ENCODE measurements at regions not wholly inside any gene's neighbourhood (a gene's known extent, or its start where the extent isn't known, plus 50 kb on each side); places are given as distances from the start of the nearest gene placed in this dataset.

DNA sequence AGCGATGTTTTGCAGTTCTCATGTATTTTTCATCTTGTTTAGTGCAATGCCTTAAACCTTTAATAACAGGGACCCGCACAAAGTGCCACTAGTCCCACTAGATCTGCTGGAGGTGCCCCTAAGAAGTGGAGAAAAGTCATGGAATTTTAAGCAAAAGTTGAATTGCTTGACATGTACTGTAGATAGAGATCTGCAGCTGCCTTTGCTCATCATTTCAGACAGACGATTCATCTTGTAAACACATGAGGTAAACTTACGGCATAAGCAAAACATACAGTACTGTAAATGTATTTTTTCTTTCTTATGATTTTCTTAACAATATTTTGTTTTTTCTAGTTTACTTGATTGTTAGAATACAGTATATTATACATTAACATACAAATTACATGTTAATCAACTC is 295.6 kb downstream of the CASP12 start:
- TF ChIP-seq CTCF (IDR thresholded peaks at IDR 0.05) (no peak), POLR2A (IDR thresholded peaks at IDR 0.05) (no peak)
